HUDEP-2 (cell line): ENCODE measurements at regions not wholly inside any gene's neighbourhood (a gene's known extent, or its start where the extent isn't known, plus 50 kb on each side); places are given as distances from the start of the nearest gene placed in this dataset.

Experiments
- DNase-seq, 76 experiments: peaks; one replicate each; lab custom pipeline; 2025; ENCODE audit not compliant: unreplicated experiment in 76 of 76; lab: John Stamatoyannopoulos, UW

GRCh38 chr7:67803789-67804188, 807.2 kb downstream of the TYW1 start:
- no peak for DNase-seq

- DNase-seq: no peak
Measured at GRCh38 chr7:67805921-67806471, 809.4 kb downstream of the TYW1 start.

- no peak for DNase-seq
Measured at GRCh38 chr7:67807826-67808225, 811.2 kb downstream of the TYW1 start.

- no peak for DNase-seq
Measured at GRCh38 chr7:67809586-67809985, 813.0 kb downstream of the TYW1 start.

GRCh38 chr7:67813621-67814292, 817.1 kb downstream of the TYW1 start:
- no peak for DNase-seq

- no peak for DNase-seq
Measured at GRCh38 chr7:67817481-67817880, 820.8 kb downstream of the TYW1 start.

GRCh38 chr7:67821116-67821515, 824.5 kb downstream of the TYW1 start:
- DNase-seq: no peak

GRCh38 chr7:67823345-67823744, 826.7 kb downstream of the TYW1 start:
- peak in 1 of 76 experiments; percentile 0 for DNase-seq

- no peak for DNase-seq
Measured at GRCh38 chr7:67825356-67825755, 828.7 kb downstream of the TYW1 start.

GRCh38 chr7:67841896-67842295, 845.3 kb downstream of the TYW1 start:
- no peak for DNase-seq

- no peak for DNase-seq
Measured at GRCh38 chr7:67842571-67842970, 845.9 kb downstream of the TYW1 start.

GRCh38 chr7:67843001-67843565, 846.5 kb downstream of the TYW1 start:
- DNase-seq: no peak

GRCh38 chr7:67843615-67844014, 847.0 kb downstream of the TYW1 start:
- no peak for DNase-seq

GRCh38 chr7:67847092-67847787, 850.6 kb downstream of the TYW1 start:
- DNase-seq: no peak

- no peak for DNase-seq
Measured at GRCh38 chr7:67854221-67855178, 857.9 kb downstream of the TYW1 start.

GRCh38 chr7:67855322-67855721, 858.7 kb downstream of the TYW1 start:
- DNase-seq: no peak

- no peak for DNase-seq
Measured at GRCh38 chr7:67856046-67856445, 859.4 kb downstream of the TYW1 start.

GRCh38 chr7:67857698-67858097, 861.1 kb downstream of the TYW1 start:
- no peak for DNase-seq

- DNase-seq: no peak
Measured at GRCh38 chr7:67858931-67859330, 862.3 kb downstream of the TYW1 start.

- no peak for DNase-seq
Measured at GRCh38 chr7:67863911-67864310, 867.3 kb downstream of the TYW1 start.

- DNase-seq: no peak
Measured at GRCh38 chr7:67866054-67866453, 869.4 kb downstream of the TYW1 start.
